Transverse colon (tissue), 4 donors: ENCODE measurements at regions not wholly inside any gene's neighbourhood (a gene's known extent, or its start where the extent isn't known, plus 50 kb on each side); places are given as distances from the start of the nearest gene placed in this dataset.

Experiments
- EP300 ChIP-seq: sonication (generic); formaldehyde crosslinking; IDR thresholded peaks from one replicate; pipeline ENCODE4 v1.6.1; 2017; ENCODE audit warnings: antibody characterized with exemption, low read depth
- POLR2A ChIP-seq: fragments of 450-650 bp; IDR thresholded peaks from one replicate; pipeline ENCODE4 v1.6.1; 2016; ENCODE audit warnings: antibody characterized with exemption, mild to moderate bottlenecking, moderate library complexity
- POLR2AphosphoS5 ChIP-seq, 3 donors: sonication (generic); formaldehyde crosslinking; IDR thresholded peaks; one replicate each; pipeline ENCODE4 v1.6.1; 2016; ENCODE audit warnings: antibody characterized with exemption in 3 of 3
- TF ChIP-seq, protein P1 (sequence below), 5 experiments: fragments of 200-600 bp in 3 of 5; fragments of 450-650 bp in 2 of 5; sonication (generic) in 3 of 5; IDR thresholded peaks; 1 replicate in 2 of 5; 2 replicates in 3 of 5; pipeline ENCODE4 v1.5.1; 2016 to 2017; ENCODE audit warnings: antibody characterized with exemption in 5 of 5, inconsistent platforms in 3 of 5, mild to moderate bottlenecking in 2 of 5, moderate library complexity in 1 of 5

DNA sequence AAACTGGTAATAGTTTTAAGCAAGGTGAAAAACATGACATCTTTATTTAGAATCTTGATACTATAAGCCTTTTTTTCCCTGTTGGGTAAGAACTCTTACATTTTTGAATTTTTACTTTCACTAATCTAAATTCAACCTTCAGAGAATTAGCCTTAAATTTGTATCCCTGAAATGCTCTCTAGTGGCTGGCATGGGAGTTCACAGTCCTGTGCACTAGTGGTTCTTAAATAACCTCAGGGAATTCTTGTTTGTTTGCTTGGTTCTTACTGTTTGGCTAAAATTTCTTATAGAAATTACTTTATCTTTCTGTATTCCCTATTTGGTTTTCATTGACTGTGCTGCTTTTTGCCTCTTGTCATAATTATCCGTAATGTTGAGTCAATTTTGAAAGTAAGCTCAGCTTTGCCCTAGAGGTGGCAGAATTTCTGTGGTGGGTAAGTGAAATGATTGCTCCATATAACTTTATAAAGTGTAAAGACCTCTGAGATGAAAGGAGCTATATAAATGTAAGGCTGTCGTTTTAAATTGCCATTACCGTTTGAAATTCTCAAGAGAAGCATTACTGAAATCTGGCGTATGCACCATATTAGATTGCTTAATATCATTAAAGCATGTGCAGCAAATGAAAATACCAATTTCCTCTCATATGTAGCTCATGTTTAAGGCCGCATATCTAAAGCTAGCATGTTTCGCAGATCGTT is 391.3 kb upstream of the FIGN start:
- TF ChIP-seq, protein P1, sequence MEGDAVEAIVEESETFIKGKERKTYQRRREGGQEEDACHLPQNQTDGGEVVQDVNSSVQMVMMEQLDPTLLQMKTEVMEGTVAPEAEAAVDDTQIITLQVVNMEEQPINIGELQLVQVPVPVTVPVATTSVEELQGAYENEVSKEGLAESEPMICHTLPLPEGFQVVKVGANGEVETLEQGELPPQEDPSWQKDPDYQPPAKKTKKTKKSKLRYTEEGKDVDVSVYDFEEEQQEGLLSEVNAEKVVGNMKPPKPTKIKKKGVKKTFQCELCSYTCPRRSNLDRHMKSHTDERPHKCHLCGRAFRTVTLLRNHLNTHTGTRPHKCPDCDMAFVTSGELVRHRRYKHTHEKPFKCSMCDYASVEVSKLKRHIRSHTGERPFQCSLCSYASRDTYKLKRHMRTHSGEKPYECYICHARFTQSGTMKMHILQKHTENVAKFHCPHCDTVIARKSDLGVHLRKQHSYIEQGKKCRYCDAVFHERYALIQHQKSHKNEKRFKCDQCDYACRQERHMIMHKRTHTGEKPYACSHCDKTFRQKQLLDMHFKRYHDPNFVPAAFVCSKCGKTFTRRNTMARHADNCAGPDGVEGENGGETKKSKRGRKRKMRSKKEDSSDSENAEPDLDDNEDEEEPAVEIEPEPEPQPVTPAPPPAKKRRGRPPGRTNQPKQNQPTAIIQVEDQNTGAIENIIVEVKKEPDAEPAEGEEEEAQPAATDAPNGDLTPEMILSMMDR (IDR thresholded peaks at IDR 0.05): no peak
- no peak for TF ChIP-seq POLR2AphosphoS5 (IDR thresholded peaks at IDR 0.05)
- TF ChIP-seq POLR2A: no peak
- TF ChIP-seq EP300: no peak
